ENCODE measurements at regions not wholly inside any gene's neighbourhood (a gene's known extent, or its start where the extent isn't known, plus 50 kb on each side); places are given as distances from the start of the nearest gene placed in this dataset.
A peak's percentile ranks its signal among the peaks of the same experiment; 100 is the strongest.
"Not testable (repeated sequence)": the region's sequence is repeated elsewhere in the genome, so short reads cannot be mapped to it uniquely, and the experiment has no call there.

DNA sequence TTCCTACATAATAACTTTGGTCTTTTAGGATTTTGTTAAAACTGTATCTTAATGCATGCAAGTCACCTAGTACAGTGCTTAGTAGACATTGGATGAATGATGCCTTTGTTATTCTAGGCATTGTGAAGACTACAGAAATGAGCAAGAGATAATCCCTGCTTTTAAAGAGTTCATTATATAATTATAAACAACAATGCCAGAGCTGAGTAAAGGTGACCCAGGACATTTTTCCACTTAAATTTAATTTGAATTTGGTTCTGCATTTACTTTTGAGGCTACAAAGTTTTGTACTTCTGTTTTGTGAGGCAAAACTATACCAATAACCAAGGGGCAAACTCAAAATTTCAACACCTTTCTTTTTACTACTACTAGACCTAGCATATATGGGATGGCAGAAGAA, 182.0 kb upstream of the SESN3 start:
- no peak for DNase-seq (ENCODE audit: low read depth in 2 of 3, low spot score in 2 of 3)

DNA sequence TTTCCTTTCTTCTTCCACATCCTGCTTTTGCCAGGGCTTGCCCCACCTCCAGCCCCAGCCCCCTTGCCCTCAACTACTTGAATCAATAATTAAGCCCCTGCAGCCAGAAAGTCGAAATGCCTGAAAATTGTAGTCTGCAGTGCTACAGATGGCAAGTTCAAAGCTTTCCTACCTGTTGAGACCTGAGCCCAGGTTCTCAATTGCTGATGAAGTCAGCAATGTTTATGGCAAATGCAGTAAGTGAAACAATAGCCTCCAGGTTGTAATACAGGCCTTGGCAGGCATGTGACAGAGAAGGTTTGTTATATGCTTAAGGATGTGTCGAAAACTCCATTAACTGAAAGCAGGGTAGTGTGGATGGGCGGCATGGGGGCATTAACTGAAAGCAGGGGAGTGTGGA, 181.1 kb upstream of the SESN3 start:
- no peak for DNase-seq (ENCODE audit: low read depth in 2 of 3, low spot score in 2 of 3)

DNA sequence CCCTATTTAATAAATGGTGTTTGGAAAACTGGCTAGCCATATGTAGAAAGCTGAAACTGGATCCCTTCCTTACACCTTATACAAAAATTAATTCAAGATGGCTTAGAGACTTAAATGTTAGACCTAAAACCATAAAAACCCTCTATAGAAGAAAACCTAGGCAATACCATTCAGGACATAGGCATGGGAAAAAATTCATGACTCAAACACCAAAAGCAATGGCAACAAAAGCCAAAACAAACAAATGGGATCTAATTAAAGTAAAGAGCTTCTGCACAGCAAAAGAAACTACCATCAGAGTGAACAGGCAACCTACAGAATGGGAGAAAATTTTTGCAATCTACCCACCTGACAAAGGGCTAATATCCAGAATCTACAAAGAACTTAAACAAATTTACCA, 179.7 kb upstream of the SESN3 start:
- not testable (repeated sequence) for DNase-seq (ENCODE audit: low read depth in 2 of 3, low spot score in 2 of 3)

DNA sequence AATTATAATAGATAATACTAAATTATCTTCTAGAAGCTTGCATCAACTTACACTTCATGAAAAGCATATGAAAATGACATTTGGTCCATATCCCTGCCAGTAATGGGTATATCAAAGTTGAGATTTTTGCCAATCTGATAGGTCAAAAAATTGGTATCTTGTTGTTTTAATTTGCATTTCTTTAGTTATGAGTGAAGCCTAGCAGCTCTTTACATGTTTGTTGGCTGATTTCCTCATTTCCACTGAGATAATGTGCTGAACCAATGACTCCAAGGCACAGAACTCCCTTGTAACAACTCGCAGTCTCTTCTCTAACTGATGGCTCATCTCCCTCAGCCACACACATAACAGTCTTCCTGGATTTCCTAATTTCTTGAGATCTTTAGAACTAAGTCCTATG, 175.3 kb upstream of the SESN3 start:
- no peak for DNase-seq (ENCODE audit: low read depth in 2 of 3, low spot score in 2 of 3)

DNA sequence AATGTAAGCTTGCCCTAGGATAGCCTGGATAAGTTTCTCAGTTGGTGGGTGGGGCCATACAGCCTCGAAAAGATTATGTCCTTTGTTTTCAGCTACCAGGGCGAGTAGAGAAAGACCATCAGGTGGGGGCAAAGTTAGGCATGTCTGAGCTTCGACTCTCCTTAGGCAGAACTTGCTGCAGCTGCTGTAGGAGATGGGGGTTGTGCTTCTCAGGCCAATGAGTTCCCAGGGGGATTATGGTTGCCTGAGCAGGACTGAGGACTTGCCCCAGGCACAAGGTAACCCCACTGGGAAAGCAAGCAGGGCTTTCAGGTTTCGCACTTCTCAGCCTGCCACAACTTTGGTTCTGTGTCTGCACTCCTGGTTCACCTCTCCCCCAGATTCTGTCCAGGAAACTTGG, 173.4 kb upstream of the SESN3 start:
- DNase-seq (ENCODE audit: low read depth in 2 of 3, low spot score in 2 of 3) = no peak

DNA sequence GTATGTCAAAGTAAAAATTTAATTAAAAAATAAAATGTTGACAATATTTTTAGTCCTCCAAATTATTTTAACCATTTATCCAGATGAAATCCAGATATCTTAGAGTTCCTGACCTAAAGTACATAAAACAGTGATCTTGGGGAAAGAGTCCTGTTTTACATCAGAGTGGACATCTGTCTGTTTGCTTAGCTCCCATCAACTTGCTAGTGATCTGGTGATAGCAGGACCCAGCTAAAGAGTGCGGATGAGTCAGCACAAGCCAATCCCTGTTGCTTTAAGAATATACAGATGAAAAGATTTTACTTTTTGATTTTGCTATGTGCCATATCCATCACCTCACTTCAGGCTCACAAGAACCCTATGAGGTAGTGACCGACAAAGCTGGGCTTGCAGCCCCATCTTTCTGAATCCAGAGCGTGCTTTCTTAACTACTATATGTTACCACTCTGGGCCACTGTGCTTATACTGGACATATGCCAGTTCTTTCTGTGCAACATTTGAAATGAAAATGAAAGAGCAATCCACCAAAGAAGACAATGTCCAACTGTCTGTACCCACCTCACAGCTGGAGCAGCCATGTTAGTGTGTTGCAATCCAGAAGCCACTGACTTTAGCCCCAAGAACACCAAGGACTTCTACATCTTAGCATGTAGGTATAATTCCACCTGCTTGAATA, 167.6 kb upstream of the SESN3 start:
- DNase-seq (ENCODE audit: low read depth in 2 of 3, low spot score in 2 of 3) = peak in 1 of 3 donors; percentile 28

DNA sequence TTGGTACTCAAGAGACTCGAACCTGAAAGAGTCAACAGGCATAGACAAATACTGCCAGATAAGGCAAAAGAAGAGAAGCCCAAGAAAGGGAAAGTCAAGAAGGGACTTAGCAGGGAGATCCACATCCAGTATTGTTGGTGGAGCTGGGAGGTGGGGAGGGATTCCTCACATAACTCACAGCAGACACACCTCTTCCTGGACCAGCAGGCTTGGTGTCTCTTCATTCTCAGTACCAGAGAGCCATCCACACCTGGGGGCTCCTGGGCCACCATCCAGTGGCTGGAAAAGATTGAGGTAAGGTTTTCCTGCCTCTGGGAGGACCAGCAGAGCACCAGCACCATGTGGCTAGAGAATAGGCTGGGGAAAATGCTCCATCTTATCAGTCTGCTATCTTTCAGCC, 161.6 kb upstream of the SESN3 start:
- DNase-seq (ENCODE audit: low read depth in 2 of 3, low spot score in 2 of 3) = no peak

DNA sequence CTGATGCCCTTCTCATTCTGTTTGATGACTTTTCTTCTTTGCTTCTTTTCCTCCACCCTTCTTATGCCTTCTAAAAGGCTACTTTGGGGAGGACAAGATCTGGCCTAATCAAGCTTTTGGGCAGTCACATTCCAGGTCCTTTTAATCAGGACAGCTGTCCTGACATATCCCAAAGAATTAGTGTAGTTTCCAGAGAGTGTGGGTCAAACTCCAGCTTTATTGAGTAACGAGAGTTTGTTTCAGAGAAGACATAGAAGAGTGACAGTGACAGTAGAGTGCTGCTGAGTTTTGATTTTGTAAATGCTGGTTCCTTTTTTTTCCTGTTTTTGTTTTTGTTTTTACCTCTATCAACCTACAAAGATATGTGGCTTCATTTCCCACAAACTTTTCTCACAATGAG, 158.4 kb upstream of the SESN3 start:
- no peak for DNase-seq (ENCODE audit: low read depth in 2 of 3, low spot score in 2 of 3)

DNA sequence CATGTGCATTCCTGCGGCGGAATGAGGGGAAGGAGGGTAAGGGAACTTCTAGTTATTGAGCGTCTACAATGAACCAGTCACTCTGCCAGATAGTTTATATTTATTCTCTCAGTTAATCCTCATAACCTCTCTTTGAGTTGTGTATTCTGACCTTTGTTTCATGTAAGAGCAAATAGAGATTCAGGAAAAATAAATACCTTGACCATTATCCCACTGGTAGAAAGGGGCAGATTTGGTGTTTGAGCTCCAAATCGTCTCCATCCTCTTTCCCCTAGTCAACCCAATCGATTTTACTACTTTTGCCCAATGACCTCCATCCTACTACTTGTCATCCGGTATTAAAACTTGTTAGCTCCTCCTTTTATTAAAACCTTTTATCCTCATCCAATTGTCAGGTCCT, 157.1 kb upstream of the SESN3 start:
- DNase-seq (ENCODE audit: low read depth in 2 of 3, low spot score in 2 of 3) = no peak

DNA sequence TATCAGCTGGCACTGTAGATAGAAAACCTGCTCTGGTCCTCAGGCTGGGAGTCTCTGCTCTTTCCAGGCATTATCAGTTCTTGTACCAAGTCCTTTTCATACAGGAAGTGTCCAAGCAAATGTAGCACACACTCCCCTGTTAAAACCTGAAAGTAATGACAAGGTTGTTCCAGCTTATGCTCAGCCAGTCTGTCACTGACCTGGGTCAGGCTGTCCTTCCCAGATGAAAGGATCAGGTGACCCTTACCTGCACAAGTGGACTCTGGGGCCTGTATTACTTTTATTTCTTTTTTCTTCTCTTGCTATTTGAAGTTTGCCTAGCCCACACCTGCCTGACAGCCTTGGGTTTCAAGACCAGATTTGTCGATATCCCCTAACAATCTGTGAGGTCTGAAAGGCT, 156.3 kb upstream of the SESN3 start:
- DNase-seq (ENCODE audit: low read depth in 2 of 3, low spot score in 2 of 3) = no peak

DNA sequence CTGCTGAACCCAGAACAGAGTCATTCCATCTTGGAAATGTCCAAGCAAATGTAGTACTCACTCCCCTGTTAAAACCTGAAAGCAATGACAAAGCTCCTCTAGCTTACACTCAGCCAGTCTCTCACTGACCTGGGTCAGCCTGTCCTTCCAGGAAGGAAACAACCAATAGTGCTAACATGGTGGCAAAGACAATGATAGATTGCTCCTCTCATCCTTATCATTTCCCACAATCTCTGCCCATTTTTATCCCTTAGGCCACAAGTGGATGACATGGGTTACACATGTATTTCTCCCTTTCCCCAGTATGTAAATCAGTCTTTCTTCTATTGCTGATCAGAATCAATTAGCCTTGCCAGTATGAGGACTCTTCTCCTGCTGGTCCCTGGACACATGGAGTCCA, 154.6 kb upstream of the SESN3 start:
- no peak for DNase-seq (ENCODE audit: low read depth in 2 of 3, low spot score in 2 of 3)

DNA sequence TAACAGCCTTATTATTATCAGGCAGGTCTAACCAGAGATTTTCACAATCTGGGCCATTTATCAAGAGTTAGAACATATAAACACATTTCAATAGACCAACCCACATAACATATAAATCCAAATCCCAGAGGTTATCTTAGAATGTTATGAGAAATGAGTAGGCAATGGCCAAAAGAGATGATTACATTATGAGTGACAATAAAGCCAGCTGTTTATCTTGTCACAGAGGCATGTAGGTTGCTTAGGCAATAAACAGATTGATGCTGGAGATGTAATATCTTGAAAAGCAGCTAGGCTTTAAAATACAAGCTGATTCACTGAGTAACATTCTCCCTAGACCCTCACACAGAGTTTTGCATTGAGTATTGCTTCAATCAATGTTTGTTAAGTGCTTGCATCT, 148.5 kb upstream of the SESN3 start:
- no peak for DNase-seq (ENCODE audit: low read depth in 2 of 3, low spot score in 2 of 3)

DNA sequence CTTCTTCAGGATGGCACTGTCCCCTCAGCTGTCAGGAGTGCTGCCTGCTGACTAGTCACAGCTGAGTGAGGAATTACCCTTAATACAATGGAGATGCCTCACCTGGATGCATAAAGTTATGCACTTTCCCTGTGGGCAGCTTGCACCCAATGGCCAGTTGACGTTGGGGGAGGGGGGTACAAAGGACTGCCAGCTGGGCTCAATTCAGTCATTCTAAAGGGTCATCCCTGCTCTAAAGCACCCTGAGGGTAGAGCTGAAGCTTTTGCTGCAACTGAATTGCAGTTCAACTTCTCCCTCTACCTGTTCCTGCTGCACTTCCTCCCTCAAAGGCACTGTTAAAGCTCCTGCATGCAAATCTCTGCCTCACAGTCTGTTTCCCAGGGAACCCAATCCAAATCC, 147.8 kb upstream of the SESN3 start:
- no peak for DNase-seq (ENCODE audit: low read depth in 2 of 3, low spot score in 2 of 3)

DNA sequence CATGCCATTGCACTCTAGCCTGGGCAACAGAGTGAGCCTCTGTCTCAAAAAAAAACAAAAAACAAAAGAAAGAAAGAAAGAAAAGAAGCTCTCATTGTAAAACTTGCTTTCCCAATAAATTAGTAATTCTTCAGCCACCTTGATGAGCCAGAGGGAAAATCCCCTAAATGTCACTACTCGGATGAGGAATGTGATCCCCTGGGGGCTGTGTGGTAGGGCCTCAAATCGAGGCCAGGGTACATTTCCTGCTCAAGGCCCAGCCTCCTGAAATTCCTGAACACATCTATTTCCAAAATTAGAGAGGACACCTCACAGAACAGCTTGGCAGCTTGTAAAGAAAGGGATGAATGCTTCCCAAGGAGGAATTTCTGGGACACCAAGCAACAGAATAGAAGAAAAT, 147.1 kb upstream of the SESN3 start:
- DNase-seq (ENCODE audit: low read depth in 2 of 3, low spot score in 2 of 3) = no peak

DNA sequence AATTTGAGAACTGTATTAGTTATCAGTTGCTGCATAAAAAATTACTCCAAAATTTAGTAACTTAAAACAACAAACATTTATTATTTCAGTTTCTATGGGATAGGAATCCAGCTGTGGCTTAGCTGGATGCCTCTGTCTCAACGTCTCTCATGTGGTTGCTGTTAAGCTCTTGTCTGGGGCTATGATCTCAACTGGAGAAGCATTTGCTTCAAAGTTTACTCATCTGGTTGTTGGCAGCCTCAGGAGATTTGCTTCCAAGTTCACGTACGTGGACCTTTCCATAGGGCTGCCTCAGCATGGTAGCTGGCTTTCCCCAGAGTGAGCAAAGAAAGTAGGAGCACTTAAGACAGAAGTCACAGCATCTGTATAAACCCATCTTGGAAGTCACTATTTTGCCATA, 144.9 kb upstream of the SESN3 start:
- no peak for DNase-seq (ENCODE audit: low read depth in 2 of 3, low spot score in 2 of 3)

DNA sequence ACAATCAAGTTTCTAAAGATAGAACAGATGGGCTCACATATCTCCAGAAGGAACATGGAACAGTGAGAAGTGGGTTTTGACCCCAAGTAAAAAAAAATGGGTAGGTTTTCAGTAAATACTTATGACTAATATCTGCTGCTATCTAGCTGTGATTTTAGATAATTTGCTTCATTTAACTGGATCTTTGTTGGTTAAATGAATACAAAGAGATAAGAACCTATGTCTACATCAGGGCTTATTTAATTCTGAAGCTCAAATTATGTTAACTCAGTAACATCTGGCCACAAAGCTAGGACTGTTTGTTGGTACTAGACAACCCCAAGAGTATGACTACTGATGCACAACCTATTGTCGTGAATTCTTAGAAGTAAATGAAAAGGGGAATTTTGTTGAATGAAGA, 144.4 kb upstream of the SESN3 start:
- no peak for DNase-seq (ENCODE audit: low read depth in 2 of 3, low spot score in 2 of 3)

DNA sequence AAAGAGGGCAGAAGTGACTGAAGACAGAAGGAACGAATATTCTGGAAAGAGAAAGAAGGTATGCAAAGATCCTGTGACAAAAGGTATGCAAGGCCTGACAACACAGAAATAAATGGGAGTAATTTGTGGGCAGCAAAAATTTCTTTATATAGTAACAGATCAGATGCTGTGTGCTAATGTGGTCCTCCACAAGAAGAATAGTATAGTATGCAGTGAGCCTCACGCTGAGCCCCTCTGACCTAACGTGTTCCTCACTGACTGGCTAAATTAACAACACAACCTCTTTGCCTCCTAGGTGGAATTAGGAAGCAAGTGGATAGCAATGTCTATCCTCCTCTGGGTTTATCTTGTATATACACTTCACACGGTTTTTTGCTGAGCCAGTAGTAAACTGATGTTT, 143.1 kb upstream of the SESN3 start:
- no peak for DNase-seq (ENCODE audit: low read depth in 2 of 3, low spot score in 2 of 3)

DNA sequence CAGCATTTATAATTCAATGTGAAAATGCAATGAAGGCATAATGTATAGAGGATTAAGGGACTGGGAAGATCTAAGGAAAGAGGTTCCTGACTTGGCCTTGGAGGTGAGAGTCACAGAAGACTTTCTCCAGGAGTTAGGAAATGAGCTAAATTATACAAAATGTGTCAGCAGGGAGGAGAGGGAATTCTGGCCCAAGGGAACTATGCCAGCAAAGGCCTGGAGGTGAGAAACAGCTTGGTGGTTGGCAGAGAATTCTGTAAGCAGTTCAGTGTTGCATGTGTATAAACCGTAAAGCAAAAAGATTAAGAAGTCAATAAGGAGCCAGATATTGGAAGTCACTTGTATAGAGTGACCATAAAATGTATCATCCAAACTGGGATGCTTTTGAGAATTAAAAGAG, 142.2 kb upstream of the SESN3 start:
- DNase-seq (ENCODE audit: low read depth in 2 of 3, low spot score in 2 of 3) = no peak

DNA sequence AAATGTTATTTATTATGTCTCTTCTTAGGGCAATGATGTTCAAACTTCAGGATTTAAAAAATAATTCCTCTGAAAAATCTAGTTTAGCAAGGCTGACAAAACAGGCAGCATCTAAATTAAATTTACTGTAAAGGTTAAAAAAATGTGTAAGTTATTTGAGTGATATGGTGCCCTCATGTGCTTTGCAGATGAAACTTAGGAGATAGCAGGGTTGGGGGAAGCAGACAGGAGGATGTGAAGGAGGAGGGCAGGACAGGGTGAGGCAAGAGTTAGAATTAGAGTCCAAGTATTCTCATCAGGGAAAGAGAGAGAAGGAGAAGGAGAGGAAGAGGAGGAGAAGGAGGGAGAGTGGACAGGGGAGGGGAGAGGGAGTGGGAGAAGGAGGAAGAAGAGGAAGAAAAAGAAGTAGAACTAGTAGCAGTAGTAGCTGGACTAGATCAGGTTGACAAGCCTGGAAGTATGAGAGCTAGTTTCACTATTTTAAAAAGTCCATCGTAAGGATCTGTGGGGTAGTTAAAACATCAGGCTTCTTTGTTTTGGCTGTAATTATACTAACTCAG, 141.2 kb upstream of the SESN3 start:
- DNase-seq (ENCODE audit: low read depth in 2 of 3, low spot score in 2 of 3) = peak in 2 of 3 donors; percentile 13 to 51

DNA sequence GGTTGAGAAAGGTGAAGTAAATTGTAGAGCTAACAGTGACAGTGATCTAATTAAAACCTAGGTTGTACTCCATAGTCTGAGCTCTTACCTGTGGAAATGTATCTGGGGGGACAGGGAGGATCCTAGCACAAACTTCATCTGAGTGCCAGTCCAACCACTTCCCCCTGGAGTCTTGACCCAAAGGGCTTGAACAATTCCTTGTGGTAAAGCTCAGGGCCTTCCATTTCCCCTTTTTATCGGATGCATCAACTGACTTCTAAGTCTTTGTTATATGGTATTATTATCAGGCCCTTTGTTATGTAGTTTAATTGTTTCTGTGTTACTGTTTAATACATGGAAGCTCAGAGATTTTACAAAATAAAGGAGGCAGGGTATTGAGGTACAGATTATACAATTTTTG, 140.2 kb upstream of the SESN3 start:
- peak in 2 of 3 donors; percentile 7 to 49 for DNase-seq (ENCODE audit: low read depth in 2 of 3, low spot score in 2 of 3)

DNA sequence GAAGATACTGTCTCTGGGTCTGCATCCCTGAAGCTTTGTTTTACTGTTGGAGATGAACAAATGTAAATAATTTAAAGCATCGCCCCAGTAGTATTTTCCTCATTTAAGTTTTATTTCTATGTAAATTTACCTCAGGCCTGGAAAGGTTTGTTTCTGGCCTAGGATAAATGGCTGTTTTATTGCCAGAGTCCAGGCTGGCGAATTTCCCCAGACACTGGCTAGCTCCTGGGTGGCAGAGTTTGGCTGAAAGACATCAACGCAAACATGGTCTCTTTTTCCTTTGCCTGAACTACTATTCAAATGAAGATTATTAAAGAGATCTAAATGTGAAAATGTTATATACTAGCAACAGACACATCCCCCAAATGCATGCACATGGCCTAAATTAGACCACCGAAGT, 136.7 kb upstream of the SESN3 start:
- no peak for DNase-seq (ENCODE audit: low read depth in 2 of 3, low spot score in 2 of 3)

DNA sequence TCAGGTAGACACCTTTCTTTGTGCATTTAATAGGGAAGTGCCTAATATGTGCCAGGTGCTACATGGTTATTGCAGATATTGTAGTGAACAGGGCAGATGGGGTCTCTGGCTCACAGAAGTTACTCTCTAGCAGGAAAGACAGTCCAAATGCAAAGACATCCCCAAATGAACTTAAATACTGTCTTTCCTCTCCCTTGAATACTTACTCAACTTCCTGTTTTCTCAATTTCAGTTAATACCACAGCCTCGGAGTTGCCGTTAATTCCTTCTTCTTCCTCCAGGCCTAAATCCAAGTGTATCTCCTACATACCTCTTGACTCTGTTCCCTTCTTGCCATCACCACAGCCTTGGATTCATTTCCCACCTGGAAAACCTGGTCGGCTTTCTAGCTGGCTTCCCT, 134.3 kb upstream of the SESN3 start:
- peak in 2 of 3 donors; percentile 18 to 61 for DNase-seq (ENCODE audit: low read depth in 2 of 3, low spot score in 2 of 3)
